Effector memory CD8-positive, alpha-beta T cell (primary cell): ENCODE measurements at regions not wholly inside any gene's neighbourhood (a gene's known extent, or its start where the extent isn't known, plus 50 kb on each side); places are given as distances from the start of the nearest gene placed in this dataset.

ENCODE experiments used
- ATAC-seq: fragments of 150-1000 bp; cut with Tn5 transposase; replicated peaks from 2 replicates; pipeline ENCODE4 v1.10.0; 2021; ENCODE audit warnings: mild to moderate bottlenecking, moderate library complexity
- DNase-seq, 3 experiments: peaks; one replicate each; pipeline ENCODE4 v3.0.0; 2021
- H3K27ac Mint-ChIP-seq, 2 donors: one replicate each; pipeline ENCODE4 v1.8.0; 2022; ENCODE audit warnings: mild to moderate bottlenecking in 2 of 2, mixed read lengths in 2 of 2, moderate library complexity in 2 of 2
- H3K27me3 Mint-ChIP-seq, 2 donors: one replicate each; pipeline ENCODE4 v1.8.0; 2022; ENCODE audit warnings: mixed read lengths in 2 of 2
- H3K36me3 Mint-ChIP-seq: one replicate; pipeline ENCODE4 v1.8.0; 2022; ENCODE audit warnings: mild to moderate bottlenecking, moderate library complexity, mixed read lengths; ENCODE audit not compliant: insufficient read depth
- H3K4me1 Mint-ChIP-seq, 2 donors: one replicate each; pipeline ENCODE4 v1.8.0; 2022; ENCODE audit warnings: low read depth in 2 of 2, mixed read lengths in 2 of 2
- H3K4me3 Mint-ChIP-seq, 2 donors: one replicate each; pipeline ENCODE4 v1.8.0; 2022; ENCODE audit warnings: mild to moderate bottlenecking in 2 of 2, mixed read lengths in 2 of 2, moderate library complexity in 2 of 2
- H3K9me3 Mint-ChIP-seq, 2 donors: one replicate each; pipeline ENCODE4 v1.8.0; 2022; ENCODE audit warnings: mixed read lengths in 2 of 2

- no peaks in the 10 kb centered on the region for H3K4me1 Mint-ChIP-seq
- H3K9me3 Mint-ChIP-seq = peaks cover 12 to 14% of the 10 kb centered on the region in 2 donors
- no peaks in the 10 kb centered on the region for H3K27me3 Mint-ChIP-seq
These were observed 994.6 kb downstream of the SUCLG1 start for GRCh38 chr2:83464444-83464843.

GRCh38 chr2:83462881-83463280 is 996.2 kb downstream of the SUCLG1 start:
- Mint-ChIP-seq H3K4me3 (no peak overlapping the region), H3K27ac (no peak overlapping the region), H3K4me1 (no peaks in the 10 kb centered on the region), H3K9me3 (peaks cover 5 to 8% of the 10 kb centered on the region in 2 donors), H3K36me3 (no peaks in the 10 kb centered on the region), H3K27me3 (no peaks in the 10 kb centered on the region)
- ATAC-seq (no peak), DNase-seq (no peak)

More at GRCh38 chr2:83464444-83464843, 994.6 kb downstream of the SUCLG1 start:
- no peak for ATAC-seq
- no peak overlapping the region for H3K27ac Mint-ChIP-seq
- DNase-seq = no peak
- no peak overlapping the region for H3K4me3 Mint-ChIP-seq
- H3K36me3 Mint-ChIP-seq = no peaks in the 10 kb centered on the region

GRCh38 chr2:83461135-83461534 is 997.9 kb downstream of the SUCLG1 start:
- Mint-ChIP-seq H3K27me3 (no peaks in the 10 kb centered on the region), H3K27ac (no peak overlapping the region)

GRCh38 chr2:83459456-83459855 is 999.6 kb downstream of the SUCLG1 start:
- Mint-ChIP-seq H3K9me3 (peaks cover 0 to 7% of the 10 kb centered on the region in 2 donors), H3K27me3 (no peaks in the 10 kb centered on the region)

More at GRCh38 chr2:83461135-83461534, 997.9 kb downstream of the SUCLG1 start:
- no peaks in the 10 kb centered on the region for H3K4me1 Mint-ChIP-seq
- H3K4me3 Mint-ChIP-seq = no peak overlapping the region
- DNase-seq = no peak
- ATAC-seq = no peak
- H3K9me3 Mint-ChIP-seq = peaks cover 0 to 5% of the 10 kb centered on the region in 2 donors
- no peaks in the 10 kb centered on the region for H3K36me3 Mint-ChIP-seq

GRCh38 chr2:83435989-83436388 is 1023.1 kb downstream of the SUCLG1 start:
- Mint-ChIP-seq H3K36me3 (no peaks in the 10 kb centered on the region), H3K27me3 (no peaks in the 10 kb centered on the region), H3K4me1 (no peaks in the 10 kb centered on the region), H3K9me3 (peaks cover 9% of the 10 kb centered on the region in 2 donors), H3K27ac (no peak overlapping the region), H3K4me3 (no peak overlapping the region)
- ATAC-seq (no peak), DNase-seq (no peak)

More at GRCh38 chr2:83459456-83459855, 999.6 kb downstream of the SUCLG1 start:
- no peaks in the 10 kb centered on the region for H3K4me1 Mint-ChIP-seq
- no peak for DNase-seq
- no peak overlapping the region for H3K4me3 Mint-ChIP-seq
- H3K27ac Mint-ChIP-seq = no peak overlapping the region
- no peak for ATAC-seq
- H3K36me3 Mint-ChIP-seq = no peaks in the 10 kb centered on the region

GRCh38 chr2:83420993-83421392 is 1038.1 kb downstream of the SUCLG1 start:
- Mint-ChIP-seq H3K4me1 (no peaks in the 10 kb centered on the region), H3K9me3 (peaks cover 5 to 15% of the 10 kb centered on the region in 2 donors), H3K36me3 (peaks cover 3% of the 10 kb centered on the region), H3K27me3 (no peaks in the 10 kb centered on the region), H3K27ac (no peak overlapping the region), H3K4me3 (no peak overlapping the region)
- ATAC-seq = no peak
- no peak for DNase-seq

- no peak for ATAC-seq
- H3K4me3 Mint-ChIP-seq = no peak overlapping the region
- no peak for DNase-seq
- no peaks in the 10 kb centered on the region for H3K36me3 Mint-ChIP-seq
- H3K4me1 Mint-ChIP-seq = no peaks in the 10 kb centered on the region
- H3K9me3 Mint-ChIP-seq = no peaks in the 10 kb centered on the region
- H3K27me3 Mint-ChIP-seq = no peaks in the 10 kb centered on the region
- no peak overlapping the region for H3K27ac Mint-ChIP-seq
These were observed 1064.8 kb downstream of the SUCLG1 start for GRCh38 chr2:83394134-83394904.

- Mint-ChIP-seq H3K27ac (no peak overlapping the region), H3K4me3 (no peak overlapping the region), H3K36me3 (no peaks in the 10 kb centered on the region), H3K9me3 (peaks cover 0 to 2% of the 10 kb centered on the region in 2 donors), H3K4me1 (no peaks in the 10 kb centered on the region), H3K27me3 (no peaks in the 10 kb centered on the region)
- DNase-seq = no peak
- ATAC-seq = no peak
These were observed 1070.3 kb downstream of the SUCLG1 start for GRCh38 chr2:83388804-83389203.

GRCh38 chr2:83386549-83386948 is 1072.5 kb downstream of the SUCLG1 start:
- H3K4me3 Mint-ChIP-seq = no peak overlapping the region
- no peaks in the 10 kb centered on the region for H3K27me3 Mint-ChIP-seq
- no peaks in the 10 kb centered on the region for H3K36me3 Mint-ChIP-seq
- ATAC-seq (no peak), DNase-seq (no peak)
- no peaks in the 10 kb centered on the region for H3K4me1 Mint-ChIP-seq
- H3K9me3 Mint-ChIP-seq = peaks cover 0 to 2% of the 10 kb centered on the region in 2 donors
- no peak overlapping the region for H3K27ac Mint-ChIP-seq

GRCh38 chr2:83378921-83379320 is 1080.2 kb downstream of the SUCLG1 start:
- DNase-seq = no peak
- no peak overlapping the region for H3K27ac Mint-ChIP-seq
- H3K4me1 Mint-ChIP-seq = no peaks in the 10 kb centered on the region
- peaks cover 11 to 24% of the 10 kb centered on the region in 2 donors for H3K9me3 Mint-ChIP-seq
- no peaks in the 10 kb centered on the region for H3K27me3 Mint-ChIP-seq
- H3K36me3 Mint-ChIP-seq = no peaks in the 10 kb centered on the region
- H3K4me3 Mint-ChIP-seq = no peak overlapping the region
- no peak for ATAC-seq

GRCh38 chr2:83376731-83377130 is 1082.3 kb downstream of the SUCLG1 start:
- Mint-ChIP-seq H3K4me3 (no peak overlapping the region), H3K36me3 (no peaks in the 10 kb centered on the region), H3K27me3 (no peaks in the 10 kb centered on the region), H3K9me3 (peaks cover 13 to 24% of the 10 kb centered on the region in 2 donors), H3K27ac (no peak overlapping the region), H3K4me1 (no peaks in the 10 kb centered on the region)
- DNase-seq (no peak), ATAC-seq (no peak)

GRCh38 chr2:83370419-83370762 is 1088.7 kb downstream of the SUCLG1 start:
- DNase-seq (no peak), ATAC-seq (no peak)
- Mint-ChIP-seq H3K27ac (no peak overlapping the region), H3K4me3 (no peak overlapping the region), H3K27me3 (no peaks in the 10 kb centered on the region), H3K36me3 (no peaks in the 10 kb centered on the region), H3K4me1 (no peaks in the 10 kb centered on the region), H3K9me3 (peaks cover 0 to 4% of the 10 kb centered on the region in 2 donors)

- ATAC-seq = no peak
- no peaks in the 10 kb centered on the region for H3K36me3 Mint-ChIP-seq
These were observed 1089.3 kb downstream of the SUCLG1 start for GRCh38 chr2:83369601-83370418.

GRCh38 chr2:83368916-83369315 is 1090.2 kb downstream of the SUCLG1 start:
- H3K36me3 Mint-ChIP-seq = no peaks in the 10 kb centered on the region
- DNase-seq (no peak), ATAC-seq (no peak)
- H3K27ac Mint-ChIP-seq = no peak overlapping the region
- no peaks in the 10 kb centered on the region for H3K4me1 Mint-ChIP-seq
- peaks cover 0 to 2% of the 10 kb centered on the region in 2 donors for H3K9me3 Mint-ChIP-seq
- no peak overlapping the region for H3K4me3 Mint-ChIP-seq
- no peaks in the 10 kb centered on the region for H3K27me3 Mint-ChIP-seq

More at GRCh38 chr2:83369601-83370418, 1089.3 kb downstream of the SUCLG1 start:
- no peaks in the 10 kb centered on the region for H3K27me3 Mint-ChIP-seq
- no peak overlapping the region for H3K4me3 Mint-ChIP-seq
- H3K9me3 Mint-ChIP-seq = peaks cover 0 to 2% of the 10 kb centered on the region in 2 donors
- DNase-seq = no peak
- no peaks in the 10 kb centered on the region for H3K4me1 Mint-ChIP-seq
- H3K27ac Mint-ChIP-seq = no peak overlapping the region
